Stimulated activated CD4-positive, alpha-beta T cell treated with anti-CD3 and anti-CD28 coated beads, Interleukin-12 subunit alpha, Interleukin-12 subunit beta, amount 100 ng/mL, for 48 hours (primary cell): ENCODE measurements at regions not wholly inside any gene's neighbourhood (a gene's known extent, or its start where the extent isn't known, plus 50 kb on each side); places are given as distances from the start of the nearest gene placed in this dataset.
"Not testable (repeated sequence)": the region's sequence is repeated elsewhere in the genome, so short reads cannot be mapped to it uniquely, and the experiment has no call there.

Source experiments
- DNase-seq, 3 donors: peaks; one replicate each; pipeline ENCODE4 v3.0.0-alpha.2; 2020; ENCODE audit warnings: low read depth in 2 of 3, low spot score in 1 of 3

DNA sequence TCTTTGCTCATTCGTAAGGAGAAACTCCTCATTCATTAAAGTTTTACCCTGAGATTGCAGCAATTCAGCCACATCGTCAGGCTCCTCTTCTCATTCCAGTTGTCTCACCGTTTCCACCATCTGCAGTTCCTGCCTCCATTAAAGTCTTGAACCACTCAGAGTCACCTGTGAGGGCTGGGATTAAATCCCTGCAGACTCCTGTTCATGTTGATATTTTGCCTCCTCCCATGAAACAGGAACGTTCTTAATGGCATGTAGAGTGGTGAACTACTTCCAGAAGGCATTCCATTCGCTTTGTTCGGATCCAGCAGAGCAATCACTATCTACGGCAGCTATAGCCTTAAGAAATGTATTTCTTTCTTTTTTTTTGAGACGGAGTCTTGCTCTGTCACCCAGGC is 96.5 kb upstream of the FAM20C start:
- DNase-seq, result no peak

DNA sequence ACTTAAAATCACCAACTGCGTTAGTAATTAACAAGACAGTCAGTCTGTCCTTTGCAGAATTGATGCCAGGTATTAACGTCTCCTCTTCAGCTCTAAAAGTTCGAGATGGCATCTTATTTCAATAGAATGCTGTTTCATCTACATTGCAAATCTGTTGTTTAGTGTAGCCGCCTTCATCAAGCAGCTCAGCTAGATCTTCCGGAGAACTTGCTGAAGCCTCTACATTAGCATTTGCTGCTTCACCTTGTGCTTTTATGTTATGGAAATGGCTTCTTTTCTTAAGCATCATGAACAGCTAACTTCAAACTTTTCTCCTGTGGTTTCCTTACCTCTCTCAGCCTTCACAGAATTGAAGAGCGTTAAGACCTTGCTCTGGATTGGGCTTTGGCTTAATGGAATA is 95.5 kb upstream of the FAM20C start:
- DNase-seq, result no peak

DNA sequence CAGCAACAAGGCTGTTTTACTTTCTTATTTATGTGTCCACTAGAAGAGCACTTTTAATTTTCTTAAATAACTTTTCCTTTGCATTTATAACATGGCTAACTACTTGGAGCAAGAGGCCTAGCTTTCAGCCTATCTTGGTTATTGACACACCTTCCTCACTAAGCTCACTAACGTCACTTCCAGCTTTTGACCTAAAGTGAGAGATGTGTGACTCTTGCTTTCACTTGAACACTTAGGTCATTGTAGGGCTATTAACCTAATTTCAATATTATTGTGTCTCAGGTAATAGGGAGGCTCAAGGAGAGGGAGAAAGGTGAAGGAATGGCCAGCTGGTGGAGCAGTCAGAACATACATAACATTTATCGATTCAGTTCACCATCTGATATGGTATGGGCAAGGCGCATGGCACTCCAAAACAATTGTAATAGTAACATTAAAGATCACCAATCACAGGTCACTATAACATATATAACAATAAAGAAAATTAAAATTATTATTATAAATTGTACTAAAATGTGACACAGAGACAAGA is 95.0 kb upstream of the FAM20C start:
- DNase-seq, result no peak

DNA sequence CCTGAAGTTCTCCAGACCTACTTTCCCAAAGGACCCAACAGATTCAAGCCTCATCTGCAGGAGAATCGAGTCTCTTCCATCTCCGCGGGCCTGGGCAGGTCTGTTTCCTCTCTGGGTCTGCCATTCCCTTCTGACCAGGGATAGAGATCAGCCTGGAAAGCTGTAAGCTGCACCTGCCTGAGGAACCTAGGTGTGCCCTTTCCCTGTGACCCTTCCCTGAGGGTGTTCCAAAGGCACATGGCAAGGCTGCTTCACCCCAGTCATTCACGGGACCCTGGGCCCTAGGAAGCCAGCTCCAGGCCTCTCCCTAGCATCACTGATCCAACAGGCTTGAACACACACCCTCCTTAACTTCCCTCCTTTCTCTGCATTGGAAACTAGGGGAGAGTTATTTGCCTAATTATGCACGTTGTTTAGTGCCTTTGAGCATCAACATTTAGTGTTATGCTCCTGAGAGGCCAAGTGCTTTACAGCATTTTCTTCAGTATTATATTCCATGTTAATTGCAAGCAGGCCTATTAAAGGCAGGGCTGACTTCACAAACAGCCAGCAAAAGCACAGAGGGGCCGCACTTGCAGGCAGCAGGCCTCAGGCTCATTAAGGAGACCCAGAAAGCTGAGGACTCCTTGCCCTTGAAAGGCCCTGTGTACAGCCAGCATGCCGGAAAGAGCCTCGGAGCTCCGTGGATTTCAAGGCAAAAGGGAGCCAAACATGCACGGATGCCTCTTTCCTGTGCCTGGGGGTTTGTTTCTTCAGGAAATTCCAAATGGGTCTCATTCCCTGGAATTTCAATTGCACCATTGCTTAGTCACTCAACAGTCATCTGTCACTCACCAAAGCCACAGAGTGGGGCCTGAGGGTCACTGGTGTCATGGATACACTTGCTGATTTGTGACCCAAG is 91.0 kb upstream of the FAM20C start:
- DNase-seq, result no peak

DNA sequence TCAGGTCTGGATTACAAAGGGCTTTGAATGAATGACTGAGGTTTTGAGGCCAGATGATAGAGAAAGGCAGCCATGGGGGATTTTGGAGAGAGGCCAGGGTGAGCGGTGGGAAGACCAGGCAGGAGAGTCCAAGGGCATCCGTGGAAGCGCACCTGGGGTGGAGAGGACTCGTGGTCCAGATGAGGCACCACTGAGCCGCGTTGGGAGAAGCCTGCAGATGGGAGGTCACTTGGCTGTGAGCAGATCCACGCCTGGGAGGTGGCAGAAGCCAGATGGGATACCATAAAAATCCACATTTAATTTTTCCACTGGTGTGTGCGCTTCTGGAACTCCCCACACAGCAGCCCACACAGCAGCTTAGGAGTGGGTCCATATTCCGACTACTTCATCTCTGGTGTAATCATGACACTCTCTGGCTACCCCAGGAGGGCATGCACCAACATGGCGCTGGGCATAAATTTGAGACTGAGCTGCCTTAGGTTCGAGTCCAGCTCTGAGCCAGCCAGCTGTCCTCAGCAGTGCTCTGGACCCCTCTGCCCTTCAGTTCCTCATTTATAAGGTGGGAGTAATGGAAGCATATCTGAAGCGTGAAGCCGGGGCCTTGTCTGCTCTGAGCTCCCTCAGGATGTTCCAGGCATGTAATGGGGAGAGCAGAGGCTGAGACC is 90.2 kb upstream of the FAM20C start:
- no peak for DNase-seq

GRCh38 chr7:102721-103120 is 89.7 kb upstream of the FAM20C start:
- no peak for DNase-seq

DNA sequence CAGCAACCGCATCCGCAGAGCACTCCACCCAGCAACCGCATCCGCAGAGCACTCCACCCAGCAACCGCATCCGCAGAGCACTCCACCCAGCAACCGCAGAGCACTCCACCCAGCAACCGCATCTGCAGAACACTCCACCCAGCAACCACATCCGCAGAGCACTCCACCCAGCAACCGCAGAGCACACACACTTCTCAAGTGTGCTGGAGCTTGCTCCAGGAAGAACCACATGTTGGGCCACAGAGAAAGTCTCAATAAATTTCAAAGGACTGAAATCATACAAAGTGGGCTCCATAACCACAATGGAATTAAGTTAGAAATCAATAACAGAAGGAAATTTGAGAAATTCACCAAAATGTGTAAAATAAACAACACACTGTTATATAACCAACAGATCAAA is 88.4 kb upstream of the FAM20C start:
- not testable (repeated sequence) for DNase-seq

- DNase-seq, result no peak
Observed at GRCh38 chr7:105002-105401, 87.4 kb upstream of the FAM20C start.

DNA sequence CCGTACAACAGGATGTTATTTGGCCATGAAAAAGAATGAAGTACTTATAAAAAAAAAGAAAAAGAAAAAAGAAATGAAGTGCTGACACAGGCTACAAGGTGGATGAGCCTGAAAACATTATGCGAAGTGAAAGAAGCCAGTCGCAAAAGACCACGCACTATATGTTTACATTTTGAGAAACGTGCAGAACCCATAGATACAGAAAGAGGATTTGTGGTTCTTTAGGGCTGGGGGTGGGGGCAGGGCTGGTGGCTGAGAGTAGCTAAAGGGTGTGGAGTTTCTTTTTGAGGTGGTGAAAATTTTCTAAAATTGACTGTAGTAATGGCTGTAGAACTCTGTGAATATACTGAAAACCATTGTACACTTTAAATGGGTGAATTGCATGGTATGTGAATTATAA is 86.0 kb upstream of the FAM20C start:
- DNase-seq, result no peak

DNA sequence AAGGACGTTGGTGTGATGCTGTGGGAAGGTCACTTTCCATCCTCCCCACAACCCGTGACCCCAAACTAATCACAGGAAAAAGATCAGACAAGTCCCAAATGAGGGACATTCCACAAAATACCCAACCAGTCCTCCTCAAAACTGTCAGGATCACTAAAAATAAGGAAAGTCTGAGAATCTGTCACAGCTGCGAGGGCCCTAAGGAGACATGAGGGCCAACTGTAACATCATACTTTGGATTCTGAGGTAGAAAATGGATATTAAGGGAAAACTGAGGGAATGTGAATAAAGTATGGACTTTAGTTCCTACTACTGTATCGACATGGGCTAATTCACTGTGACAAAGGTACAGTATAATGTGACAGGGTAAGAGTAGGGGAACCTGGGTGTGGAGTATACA is 85.1 kb upstream of the FAM20C start:
- no peak for DNase-seq

- DNase-seq, result no peak
Observed at GRCh38 chr7:107907-108306, 84.5 kb upstream of the FAM20C start.

- DNase-seq, result no peak
Observed at GRCh38 chr7:109094-109493, 83.3 kb upstream of the FAM20C start.

- no peak for DNase-seq
Observed at GRCh38 chr7:109898-110556, 82.3 kb upstream of the FAM20C start.

DNA sequence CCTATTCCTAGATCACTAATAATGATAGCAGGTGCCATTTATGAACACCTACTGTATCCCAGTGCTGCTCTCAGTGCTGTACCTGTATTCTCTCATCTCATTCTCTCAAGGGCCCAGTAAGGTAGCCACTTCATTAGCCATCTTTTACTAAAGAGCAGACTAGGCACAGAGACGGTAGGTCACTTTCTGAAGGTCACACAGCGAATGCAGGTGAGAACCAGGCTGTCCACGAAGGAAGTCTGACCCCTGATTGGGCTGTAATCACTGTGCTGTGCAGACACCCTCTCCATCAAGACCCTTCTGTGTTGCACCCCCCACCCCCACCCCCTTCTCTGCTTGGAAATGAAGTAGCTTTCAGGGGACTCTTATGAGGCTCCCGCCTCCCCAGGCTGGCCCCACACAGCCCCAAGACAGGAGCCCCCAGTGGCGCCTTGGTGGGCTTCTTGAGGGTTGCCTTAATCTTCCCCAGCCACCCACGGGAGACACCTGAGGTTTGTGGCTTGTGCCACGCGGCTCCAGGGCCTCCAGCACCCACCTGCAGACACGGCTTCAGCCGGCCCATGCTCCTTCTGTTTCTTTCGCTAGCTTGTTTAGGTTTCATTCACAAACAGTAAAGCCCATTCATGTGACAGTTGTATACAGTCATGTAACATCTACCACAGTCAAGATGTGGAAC is 81.7 kb upstream of the FAM20C start:
- DNase-seq, result no peak

- DNase-seq, result no peak
Observed at GRCh38 chr7:111591-111990, 80.8 kb upstream of the FAM20C start.

DNA sequence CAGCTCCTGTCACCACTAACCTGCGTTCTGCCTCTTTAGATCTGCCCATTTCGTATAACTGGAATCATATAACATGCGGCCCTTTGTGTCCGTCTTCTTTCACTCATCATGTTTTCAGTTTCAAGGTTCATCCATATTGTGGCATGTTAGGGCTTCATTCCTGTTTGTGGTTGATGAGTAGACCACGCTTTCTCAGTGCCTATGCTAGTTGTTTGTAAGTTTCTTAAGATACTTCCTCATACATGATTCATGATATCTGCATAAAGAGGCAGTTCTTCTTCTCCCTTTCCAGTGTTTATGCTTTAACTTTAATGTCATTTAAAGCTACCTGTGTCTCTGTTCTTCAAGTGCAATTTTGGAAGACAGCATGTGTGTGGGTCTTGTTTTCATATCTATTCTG is 79.5 kb upstream of the FAM20C start:
- DNase-seq, result no peak

GRCh38 chr7:115274-115911 is 77.0 kb upstream of the FAM20C start:
- DNase-seq, result no peak

DNA sequence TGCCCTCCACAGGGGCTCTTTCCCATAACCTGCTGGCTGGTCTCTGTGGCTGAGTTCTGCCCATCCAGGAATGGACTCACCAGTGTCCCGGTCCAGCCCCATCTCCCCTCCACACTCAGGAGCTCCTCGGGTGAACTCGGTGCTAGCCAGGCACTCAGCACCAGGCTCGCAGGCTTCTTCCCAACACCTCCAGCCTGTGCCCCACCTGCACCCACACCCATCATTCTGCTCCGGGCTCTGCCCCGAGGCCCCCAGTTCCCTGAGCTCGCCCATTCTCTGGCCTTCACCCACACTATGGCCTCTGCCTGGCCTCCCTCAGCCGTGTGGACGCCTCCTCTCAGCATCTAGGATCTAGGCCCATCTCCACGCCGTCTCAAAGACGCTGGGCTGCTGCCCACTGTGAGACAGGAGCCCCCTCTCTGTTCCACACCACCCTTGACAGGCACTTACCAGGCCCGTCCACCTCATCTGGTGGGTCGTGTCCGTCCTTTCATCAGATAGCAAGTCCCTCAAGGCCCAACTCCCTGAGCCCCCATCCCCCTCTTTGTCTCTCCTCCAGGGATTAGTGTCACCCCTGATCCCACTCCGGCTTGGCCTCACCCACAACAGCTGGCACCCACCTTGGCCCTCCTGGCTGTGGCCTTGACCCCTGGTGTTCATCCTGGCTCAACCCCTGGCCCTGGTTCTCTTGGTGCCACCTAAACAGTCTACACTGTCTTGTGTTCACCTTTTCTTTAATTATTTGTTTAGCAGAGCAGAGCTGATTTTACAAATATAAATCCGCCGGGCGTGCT is 76.0 kb upstream of the FAM20C start:
- no peak for DNase-seq

DNA sequence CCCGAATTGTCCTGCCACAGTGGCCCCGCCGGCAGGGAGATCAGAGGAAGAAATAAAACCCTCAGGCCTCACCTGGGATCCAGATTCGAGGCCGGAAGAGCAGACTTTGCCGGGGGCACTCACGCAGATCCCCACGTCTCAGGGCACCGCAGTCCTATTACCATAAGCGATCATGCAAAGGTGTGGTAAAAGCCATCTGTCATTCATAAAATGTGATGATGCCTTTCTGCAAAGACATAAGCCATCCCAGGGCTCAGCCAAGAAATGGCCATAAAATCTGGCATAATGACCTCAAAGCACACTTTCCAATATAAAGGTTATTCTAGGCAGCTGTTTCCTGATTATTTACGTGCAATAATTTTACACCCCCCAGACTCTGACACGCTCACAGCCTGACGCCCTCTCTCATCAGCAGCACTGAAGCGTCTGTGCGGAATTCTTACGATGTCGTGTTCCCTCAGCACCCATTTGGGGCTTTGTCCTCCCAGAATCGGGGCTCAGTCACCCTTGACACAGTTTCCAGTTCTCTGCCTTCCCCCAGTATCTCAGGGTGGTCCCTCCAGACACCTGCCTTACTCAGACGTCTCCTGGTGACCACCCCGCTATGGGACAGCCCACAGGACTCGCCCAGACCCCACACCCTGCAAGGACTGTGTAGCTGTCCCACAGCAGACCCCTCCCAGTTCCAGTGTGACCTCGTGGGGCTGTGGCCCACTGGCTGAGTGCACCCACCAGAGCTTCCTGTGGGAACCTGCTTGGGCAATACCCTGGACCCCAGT is 74.3 kb upstream of the FAM20C start:
- no peak for DNase-seq
